WTC11 (cell line): ENCODE measurements at regions not wholly inside any gene's neighbourhood (a gene's known extent, or its start where the extent isn't known, plus 50 kb on each side); places are given as distances from the start of the nearest gene placed in this dataset.
"Not testable (repeated sequence)": the region's sequence is repeated elsewhere in the genome, so short reads cannot be mapped to it uniquely, and the experiment has no call there.

ENCODE experiments used
- ELF4 ChIP-seq: sonication (generic); formaldehyde crosslinking; IDR thresholded peaks from 2 replicates; pipeline ENCODE4 v1.8.1; 2022; ENCODE audit warnings: low read depth, mild to moderate bottlenecking, moderate library complexity, missing genetic modification reagents
- IRF2 ChIP-seq: sonication (generic); formaldehyde crosslinking; IDR thresholded peaks from 2 replicates; pipeline ENCODE4 v1.8.0; 2022; ENCODE audit warnings: low read depth, missing genetic modification reagents, borderline replicate concordance
- KAT7 ChIP-seq: sonication (generic); formaldehyde crosslinking; IDR thresholded peaks from 2 replicates; pipeline ENCODE4 v1.8.1; 2023; ENCODE audit warnings: missing genetic modification reagents, mild to moderate bottlenecking, borderline replicate concordance
- PRRX2 ChIP-seq: fragments of 250-450 bp; sonication (Bioruptor Pico); IDR thresholded peaks from 2 replicates; pipeline ENCODE4 v1.8.0; 2021; ENCODE audit warnings: mild to moderate bottlenecking
- SOX15 ChIP-seq: fragments of 250-450 bp; sonication (Bioruptor Pico); IDR thresholded peaks from 2 replicates; pipeline ENCODE4 v1.9.0; 2021; ENCODE audit warnings: mild to moderate bottlenecking
- TEAD4 ChIP-seq: sonication (generic); formaldehyde crosslinking; IDR thresholded peaks from 2 replicates; pipeline ENCODE4 v1.8.0; 2022; ENCODE audit warnings: mild to moderate bottlenecking, missing genetic modification reagents
- TF ChIP-seq, protein P1 (sequence below): fragments of 200-600 bp; IDR thresholded peaks from 2 replicates; pipeline ENCODE4 v1.8.0; 2022; ENCODE audit warnings: antibody characterized with exemption
- TF ChIP-seq, protein P2 (sequence below): sonication (generic); formaldehyde crosslinking; IDR thresholded peaks from 2 replicates; pipeline ENCODE4 v1.8.1; 2023; ENCODE audit warnings: mild to moderate bottlenecking, missing genetic modification reagents, moderate library complexity

- TF ChIP-seq, protein P1, sequence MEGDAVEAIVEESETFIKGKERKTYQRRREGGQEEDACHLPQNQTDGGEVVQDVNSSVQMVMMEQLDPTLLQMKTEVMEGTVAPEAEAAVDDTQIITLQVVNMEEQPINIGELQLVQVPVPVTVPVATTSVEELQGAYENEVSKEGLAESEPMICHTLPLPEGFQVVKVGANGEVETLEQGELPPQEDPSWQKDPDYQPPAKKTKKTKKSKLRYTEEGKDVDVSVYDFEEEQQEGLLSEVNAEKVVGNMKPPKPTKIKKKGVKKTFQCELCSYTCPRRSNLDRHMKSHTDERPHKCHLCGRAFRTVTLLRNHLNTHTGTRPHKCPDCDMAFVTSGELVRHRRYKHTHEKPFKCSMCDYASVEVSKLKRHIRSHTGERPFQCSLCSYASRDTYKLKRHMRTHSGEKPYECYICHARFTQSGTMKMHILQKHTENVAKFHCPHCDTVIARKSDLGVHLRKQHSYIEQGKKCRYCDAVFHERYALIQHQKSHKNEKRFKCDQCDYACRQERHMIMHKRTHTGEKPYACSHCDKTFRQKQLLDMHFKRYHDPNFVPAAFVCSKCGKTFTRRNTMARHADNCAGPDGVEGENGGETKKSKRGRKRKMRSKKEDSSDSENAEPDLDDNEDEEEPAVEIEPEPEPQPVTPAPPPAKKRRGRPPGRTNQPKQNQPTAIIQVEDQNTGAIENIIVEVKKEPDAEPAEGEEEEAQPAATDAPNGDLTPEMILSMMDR = not testable (repeated sequence)
- not testable (repeated sequence) for TF ChIP-seq SOX15 (CRISPR knock-in tag); IRF2; KAT7 (CRISPR knock-in tag); TEAD4 (CRISPR knock-in tag); ELF4 (CRISPR knock-in tag); PRRX2 (CRISPR knock-in tag)
- TF ChIP-seq, protein P2, sequence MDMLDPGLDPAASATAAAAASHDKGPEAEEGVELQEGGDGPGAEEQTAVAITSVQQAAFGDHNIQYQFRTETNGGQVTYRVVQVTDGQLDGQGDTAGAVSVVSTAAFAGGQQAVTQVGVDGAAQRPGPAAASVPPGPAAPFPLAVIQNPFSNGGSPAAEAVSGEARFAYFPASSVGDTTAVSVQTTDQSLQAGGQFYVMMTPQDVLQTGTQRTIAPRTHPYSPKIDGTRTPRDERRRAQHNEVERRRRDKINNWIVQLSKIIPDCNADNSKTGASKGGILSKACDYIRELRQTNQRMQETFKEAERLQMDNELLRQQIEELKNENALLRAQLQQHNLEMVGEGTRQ (CRISPR knock-in tag) = not testable (repeated sequence)
These were observed 162.9 kb upstream of the SPATA31A3 start for GRCh38 chr9:67155218-67155617.
